H9 (cell line): ENCODE measurements at regions not wholly inside any gene's neighbourhood (a gene's known extent, or its start where the extent isn't known, plus 50 kb on each side); places are given as distances from the start of the nearest gene placed in this dataset.

Experiments used
- DNase-seq: peaks from one replicate; pipeline ENCODE4 v3.0.0-alpha.2; 2017
- H2AFZ ChIP-seq: one replicate; pipeline ENCODE4 v1.6.1; 2013; ENCODE audit warnings: mild to moderate bottlenecking, low read length, control low read depth, moderate library complexity
- H2AK5ac ChIP-seq: 2 replicates; pipeline ENCODE4 v1.6.1; 2013; ENCODE audit warnings: low read length, control low read depth, mixed read lengths; ENCODE audit not compliant: insufficient read length
- H2BK120ac ChIP-seq: one replicate; pipeline ENCODE4 v1.6.1; 2013; ENCODE audit warnings: low read depth, mild to moderate bottlenecking, low read length, control low read depth, inconsistent platforms; ENCODE audit not compliant: poor library complexity, severe bottlenecking
- H2BK12ac ChIP-seq: 2 replicates; pipeline ENCODE4 v1.6.1; 2013; ENCODE audit warnings: low read length, control low read depth, mixed read lengths, low read depth; ENCODE audit not compliant: insufficient read length
- H2BK15ac ChIP-seq: 2 replicates; pipeline ENCODE4 v1.6.1; 2013; ENCODE audit warnings: low read depth, low read length, control low read depth
- H2BK20ac ChIP-seq: one replicate; pipeline ENCODE4 v1.6.1; 2013; ENCODE audit warnings: low read depth, mild to moderate bottlenecking, low read length, control low read depth, inconsistent platforms; ENCODE audit not compliant: poor library complexity, severe bottlenecking
- H2BK5ac ChIP-seq: 2 replicates; pipeline ENCODE4 v1.6.1; 2013; ENCODE audit warnings: low read length, control low read depth, mixed read lengths; ENCODE audit not compliant: insufficient read length
- H3K14ac ChIP-seq: 2 replicates; pipeline ENCODE4 v1.6.1; 2013; ENCODE audit warnings: low read length, control low read depth; ENCODE audit not compliant: insufficient read depth
- H3K18ac ChIP-seq: 2 replicates; pipeline ENCODE4 v1.6.1; 2013; ENCODE audit warnings: low read depth, mild to moderate bottlenecking, mixed read lengths, low read length, control low read depth; ENCODE audit not compliant: insufficient read length
- H3K23ac ChIP-seq: 2 replicates; pipeline ENCODE4 v1.6.1; 2013; ENCODE audit warnings: low read length, control low read depth, mixed read lengths, low read depth; ENCODE audit not compliant: insufficient read length
- H3K23me2 ChIP-seq: 2 replicates; pipeline ENCODE4 v1.6.1; 2013; ENCODE audit warnings: low read depth, mild to moderate bottlenecking, mixed read lengths, low read length, control low read depth; ENCODE audit not compliant: insufficient read length, poor library complexity, severe bottlenecking
- H3K27ac ChIP-seq: 2 replicates; pipeline ENCODE4 v1.5.1; 2013; ENCODE audit warnings: low read length, control low read depth, mixed read lengths, low read depth; ENCODE audit not compliant: insufficient read length
- H3K27me3 ChIP-seq: 2 replicates; pipeline ENCODE4 v1.6.1; 2013; ENCODE audit warnings: low read length, control low read depth, inconsistent platforms; ENCODE audit not compliant: insufficient read depth
- H3K4ac ChIP-seq: 2 replicates; pipeline ENCODE4 v1.6.1; 2013; ENCODE audit warnings: low read depth, mild to moderate bottlenecking, control low read depth, inconsistent platforms, low read length, moderate library complexity
- H3K4me1 ChIP-seq: 2 replicates; pipeline ENCODE4 v1.6.1; 2013; ENCODE audit warnings: low read length, control low read depth, inconsistent platforms; ENCODE audit not compliant: insufficient read depth
- H3K4me2 ChIP-seq: 2 replicates; pipeline ENCODE4 v1.6.1; 2013; ENCODE audit warnings: low read length, control low read depth, mixed read lengths; ENCODE audit not compliant: insufficient read length, insufficient read depth
- H3K56ac ChIP-seq: 2 replicates; pipeline ENCODE4 v1.6.1; 2013; ENCODE audit warnings: low read depth, mild to moderate bottlenecking, mixed read lengths, low read length, control low read depth; ENCODE audit not compliant: insufficient read length
- H3K79me1 ChIP-seq: 2 replicates; pipeline ENCODE4 v1.6.1; 2013; ENCODE audit warnings: low read depth, mild to moderate bottlenecking, moderate library complexity, low read length, control low read depth, inconsistent platforms; ENCODE audit not compliant: insufficient read depth, poor library complexity, severe bottlenecking
- H3K79me2 ChIP-seq: 2 replicates; pipeline ENCODE4 v1.6.1; 2013; ENCODE audit warnings: low read length, control low read depth, inconsistent platforms; ENCODE audit not compliant: insufficient read depth
- H3K9ac ChIP-seq: 2 replicates; pipeline ENCODE4 v1.6.1; 2013; ENCODE audit warnings: low read length, control low read depth, mixed read lengths; ENCODE audit not compliant: insufficient read length; ENCODE audit errors: extremely low read depth
- H3K9me3 ChIP-seq: one replicate; pipeline ENCODE4 v1.6.1; 2013; ENCODE audit warnings: low read depth, low read length, inconsistent platforms; ENCODE audit not compliant: control insufficient read depth
- H3T11ph ChIP-seq: one replicate; pipeline ENCODE4 v1.6.1; 2013; ENCODE audit warnings: mild to moderate bottlenecking, low read length, control low read depth, inconsistent platforms
- H4K20me1 ChIP-seq: one replicate; pipeline ENCODE4 v1.6.1; 2013; ENCODE audit not compliant: control insufficient read depth, insufficient read length, insufficient read depth
- H4K5ac ChIP-seq: 2 replicates; pipeline ENCODE4 v1.6.1; 2013; ENCODE audit warnings: low read depth, mild to moderate bottlenecking, mixed read lengths, low read length, control low read depth; ENCODE audit not compliant: insufficient read length
- H4K8ac ChIP-seq: replicated peaks from 2 replicates; pipeline ENCODE4 v1.6.1; 2013; ENCODE audit warnings: low read length, control low read depth, mixed read lengths, low read depth; ENCODE audit not compliant: insufficient read length
- H4K91ac ChIP-seq: 2 replicates; pipeline ENCODE4 v1.6.1; 2013; ENCODE audit warnings: low read depth, mild to moderate bottlenecking, moderate library complexity, mixed read lengths, low read length, control low read depth; ENCODE audit not compliant: insufficient read length
- H3K27ac Mint-ChIP-seq, 3 experiments: 2 replicates in 2 of 3; 3 replicates in 1 of 3; pipeline ENCODE4 v1.8.0; 2020 to 2021; ENCODE audit warnings: mixed read lengths in 3 of 3, mild to moderate bottlenecking in 1 of 3, moderate library complexity in 1 of 3
- H3K27me3 Mint-ChIP-seq: 2 replicates; pipeline ENCODE4 v1.8.0; 2021; ENCODE audit warnings: low read depth, mild to moderate bottlenecking, moderate library complexity, mixed read lengths
- H3K36me3 Mint-ChIP-seq, 3 experiments: 2 replicates in 2 of 3; 3 replicates in 1 of 3; pipeline ENCODE4 v1.8.0; 2020 to 2021; ENCODE audit warnings: low read depth in 3 of 3, mixed read lengths in 3 of 3; ENCODE audit not compliant: insufficient read depth in 1 of 3
- H3K4me1 Mint-ChIP-seq, 2 experiments: 2 replicates each; pipeline ENCODE4 v1.8.0; 2020; ENCODE audit warnings: mixed read lengths in 2 of 2
- H3K4me3 Mint-ChIP-seq, 2 experiments: 2 replicates in 1 of 2; 3 replicates in 1 of 2; pipeline ENCODE4 v1.8.0; 2020 to 2021; ENCODE audit warnings: mild to moderate bottlenecking in 2 of 2, mixed read lengths in 2 of 2, moderate library complexity in 1 of 2
- H3K9me3 Mint-ChIP-seq, 2 experiments: 2 replicates in 1 of 2; 3 replicates in 1 of 2; pipeline ENCODE4 v1.8.0; 2020; ENCODE audit warnings: mild to moderate bottlenecking in 2 of 2, mixed read lengths in 2 of 2, moderate library complexity in 1 of 2
- WGBS: extraction: QIAGEN DNeasy Blood & Tissue Kit; methylation state at CpG from one replicate; pipeline ENCODE4 v1.1.7; 2013; ENCODE audit warnings: missing lambda C conversion rate, low lambda C conversion rate, mixed read lengths; ENCODE audit not compliant: insufficient read length; ENCODE audit errors: extremely low coverage; 5-methylcytosine and 5-hydroxymethylcytosine counted together
- TF ChIP-seq, protein P1 (sequence below): fragments of 200-600 bp; sonication (generic); conservative IDR thresholded peaks from 3 replicates; pipeline ENCODE4 v1.8.0; 2021; ENCODE audit warnings: antibody characterized with exemption, mild to moderate bottlenecking

GRCh38 chr11:109196016-109196415 lies 226.0 kb upstream of the C11orf87 start:
- no CpG with 5 or more reads among the region's 2 CpGs for WGBS

More at GRCh38 chr11:109196016-109196415, 226.0 kb upstream of the C11orf87 start:
- DNase-seq: no peak
- H2AFZ ChIP-seq: no peak overlapping the region
- H2BK15ac ChIP-seq: no peak overlapping the region
- H3K27me3 ChIP-seq: no peaks in the 10 kb centered on the region
- no peak overlapping the region for H3T11ph ChIP-seq
- H2AK5ac ChIP-seq: no peak overlapping the region
- H3K9ac ChIP-seq: no peak overlapping the region
- no peaks in the 10 kb centered on the region for H4K20me1 ChIP-seq
- TF ChIP-seq, protein P1, sequence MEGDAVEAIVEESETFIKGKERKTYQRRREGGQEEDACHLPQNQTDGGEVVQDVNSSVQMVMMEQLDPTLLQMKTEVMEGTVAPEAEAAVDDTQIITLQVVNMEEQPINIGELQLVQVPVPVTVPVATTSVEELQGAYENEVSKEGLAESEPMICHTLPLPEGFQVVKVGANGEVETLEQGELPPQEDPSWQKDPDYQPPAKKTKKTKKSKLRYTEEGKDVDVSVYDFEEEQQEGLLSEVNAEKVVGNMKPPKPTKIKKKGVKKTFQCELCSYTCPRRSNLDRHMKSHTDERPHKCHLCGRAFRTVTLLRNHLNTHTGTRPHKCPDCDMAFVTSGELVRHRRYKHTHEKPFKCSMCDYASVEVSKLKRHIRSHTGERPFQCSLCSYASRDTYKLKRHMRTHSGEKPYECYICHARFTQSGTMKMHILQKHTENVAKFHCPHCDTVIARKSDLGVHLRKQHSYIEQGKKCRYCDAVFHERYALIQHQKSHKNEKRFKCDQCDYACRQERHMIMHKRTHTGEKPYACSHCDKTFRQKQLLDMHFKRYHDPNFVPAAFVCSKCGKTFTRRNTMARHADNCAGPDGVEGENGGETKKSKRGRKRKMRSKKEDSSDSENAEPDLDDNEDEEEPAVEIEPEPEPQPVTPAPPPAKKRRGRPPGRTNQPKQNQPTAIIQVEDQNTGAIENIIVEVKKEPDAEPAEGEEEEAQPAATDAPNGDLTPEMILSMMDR: no peak
- H3K4me3 Mint-ChIP-seq: no peak overlapping the region
- H3K27ac Mint-ChIP-seq: no peak overlapping the region
- H3K9me3 Mint-ChIP-seq: peaks cover 15 to 17% of the 10 kb centered on the region in 2 experiments
- H3K4me1 ChIP-seq: no peaks in the 10 kb centered on the region
- no peak overlapping the region for H4K5ac ChIP-seq
- H2BK120ac ChIP-seq: no peak overlapping the region
- H3K79me2 ChIP-seq: no peaks in the 10 kb centered on the region
- H3K18ac ChIP-seq: no peak overlapping the region
- no peaks in the 10 kb centered on the region for H3K27me3 Mint-ChIP-seq
- H2BK5ac ChIP-seq: no peak overlapping the region
- no peak overlapping the region for H3K56ac ChIP-seq
- no peak overlapping the region for H2BK12ac ChIP-seq
- no peaks in the 10 kb centered on the region for H3K79me1 ChIP-seq
- no peaks in the 10 kb centered on the region for H3K9me3 ChIP-seq
- H3K4me2 ChIP-seq: no peak overlapping the region
- H2BK20ac ChIP-seq: no peak overlapping the region
- H3K23me2 ChIP-seq: no peaks in the 10 kb centered on the region
- no peak overlapping the region for H4K8ac ChIP-seq
- H3K14ac ChIP-seq: no peak overlapping the region
- H3K4ac ChIP-seq: no peak overlapping the region
- H3K23ac ChIP-seq: no peak overlapping the region
- no peaks in the 10 kb centered on the region; a peak in 1 of 4 replicates for H3K4me1 Mint-ChIP-seq
- no peak overlapping the region for H4K91ac ChIP-seq
- H3K27ac ChIP-seq: no peak overlapping the region
- H3K36me3 Mint-ChIP-seq: peaks cover 0 to 15% (median 12%) of the 10 kb centered on the region in 3 experiments; a peak in 5 of 7 replicates
